K562 (cell line): ENCODE measurements at regions not wholly inside any gene's neighbourhood (a gene's known extent, or its start where the extent isn't known, plus 50 kb on each side); places are given as distances from the start of the nearest gene placed in this dataset.

Experiments
- ATAC-seq: fragments of 200-7000 bp; cut with Tn5 transposase; 3 replicates; pipeline ENCODE4 v1.9.1; 2020; ENCODE audit warnings: moderate library complexity
- BruUV-seq: library from RNA; stranded (reverse); fragments of 400-500 nt; replicated peaks from 2 replicates; lab custom pipeline; 2021; lab: Mats Ljungman, UMichigan
- CTCF ChIA-PET: fragments of 300-600 bp; formaldehyde crosslinking; extraction: SDS; loops from one replicate; lab custom pipeline; 2021; ENCODE audit warnings: low intra/inter-chr PET ratio; lab: Yijun Ruan, JAX
- POLR2A ChIA-PET: fragments of 300-600, 350-650 bp; sonication (Branson Sonifier 250); formaldehyde crosslinking; extraction: SDS; loops from one replicate; lab custom pipeline; 2021; ENCODE audit warnings: antibody characterized with exemption, inconsistent platforms; lab: Yijun Ruan, JAX
- DNase-seq, 4 experiments: peaks; one replicate each; pipeline versions ENCODE4 v3.0.0 to v3.0.0-alpha.2; 2011 to 2018; ENCODE audit warnings: low spot score in 3 of 4, mixed read lengths in 3 of 4; ENCODE audit errors: extremely low read depth in 1 of 4
- FAIRE-seq: peaks from 2 replicates; lab custom pipeline; 2011; peaks lifted over from hg19 to GRCh38; lab: Jason Lieb, UNC
- H2AFZ ChIP-seq: 2 replicates; pipeline ENCODE4 v1.6.0; 2011; ENCODE audit warnings: low read depth, low read length, control low read depth, inconsistent platforms
- H3K27ac ChIP-seq: fragments of 200-600 bp; 3 replicates; pipeline ENCODE4 v1.8.0; 2011; ENCODE audit warnings: low read depth, mild to moderate bottlenecking, control low read depth, inconsistent platforms, low read length, moderate library complexity, mixed read lengths; ENCODE audit errors: extremely low read depth
- H3K27me3 ChIP-seq, 2 experiments: fragments of 300-600 bp in 1 of 2; 2 replicates in 1 of 2; 3 replicates in 1 of 2; pipeline versions ENCODE4 v1.6.0 to v1.8.0; 2011; ENCODE audit warnings: inconsistent platforms in 2 of 2, low read length in 2 of 2, mild to moderate bottlenecking in 1 of 2, mixed read lengths in 1 of 2, moderate library complexity in 1 of 2; ENCODE audit not compliant: control insufficient read depth in 2 of 2, insufficient read depth in 2 of 2
- H3K36me3 ChIP-seq: fragments of 300-600 bp; 3 replicates; pipeline ENCODE4 v1.8.0; 2011; ENCODE audit warnings: mild to moderate bottlenecking, low read length, inconsistent platforms; ENCODE audit not compliant: control insufficient read depth, insufficient read depth
- H3K4me1 ChIP-seq, 2 experiments: fragments of 200-600 bp in 1 of 2; replicated peaks in 1 of 2; 2 replicates in 1 of 2; 3 replicates in 1 of 2; pipeline versions ENCODE4 v1.5.1 to v1.8.0; 2011; ENCODE audit warnings: inconsistent platforms in 2 of 2, low read length in 2 of 2, mild to moderate bottlenecking in 1 of 2, mixed read lengths in 1 of 2, moderate library complexity in 1 of 2; ENCODE audit not compliant: control insufficient read depth in 2 of 2, insufficient read depth in 2 of 2
- H3K4me2 ChIP-seq: 2 replicates; pipeline ENCODE4 v1.6.1; 2011; ENCODE audit warnings: low read length, control low read depth, inconsistent platforms, mixed read lengths; ENCODE audit not compliant: insufficient read depth
- H3K4me3 ChIP-seq: fragments of 200-600 bp; sonication (generic), shearing (Covaris generic); 2 replicates; pipeline ENCODE4 v1.5.1; 2016; ENCODE audit warnings: control low read depth, inconsistent platforms
- H3K79me2 ChIP-seq: fragments of 200-600 bp; 3 replicates; pipeline ENCODE4 v1.8.0; 2011; ENCODE audit warnings: low read length, inconsistent platforms; ENCODE audit not compliant: control insufficient read depth, insufficient read depth
- H3K9ac ChIP-seq, 2 experiments: 2 replicates each; pipeline versions ENCODE4 v1.6.0 to v1.6.1; 2011; ENCODE audit warnings: low read depth in 2 of 2, low read length in 2 of 2, control low read depth in 1 of 2, inconsistent platforms in 1 of 2, mild to moderate bottlenecking in 1 of 2, mixed read lengths in 1 of 2; ENCODE audit not compliant: insufficient read depth in 1 of 2
- H3K9me1 ChIP-seq: one replicate; pipeline ENCODE4 v1.6.0; 2011; ENCODE audit warnings: inconsistent platforms, mild to moderate bottlenecking, low read length, moderate library complexity; ENCODE audit not compliant: control insufficient read depth, insufficient read depth
- H3K9me3 ChIP-seq: replicated peaks from 2 replicates; pipeline ENCODE4 v1.5.1; 2011; ENCODE audit warnings: low read depth, low read length, inconsistent platforms; ENCODE audit not compliant: control insufficient read depth, insufficient read depth
- H4K20me1 ChIP-seq: replicated peaks from 2 replicates; pipeline ENCODE4 v1.6.1; 2011; ENCODE audit warnings: low read length, inconsistent platforms, mixed read lengths; ENCODE audit not compliant: control insufficient read depth, insufficient read depth
- BRF1 ChIP-seq: IDR thresholded peaks from 3 replicates; pipeline ENCODE4 v1.6.1; 2011; ENCODE audit warnings: borderline replicate concordance, mild to moderate bottlenecking; ENCODE audit not compliant: insufficient read length; ENCODE audit errors: extremely low read depth
- CREB1 ChIP-seq, 2 experiments: sonication (generic) in 1 of 2; formaldehyde crosslinking in 1 of 2; IDR thresholded peaks; 2 replicates each; pipeline versions ENCODE4 v1.6.1 to v1.8.0; 2012 to 2022; ENCODE audit warnings: inconsistent platforms in 1 of 2, mild to moderate bottlenecking in 1 of 2, missing genetic modification reagents in 1 of 2, moderate library complexity in 1 of 2
- DACH1 ChIP-seq: fragments of 450-650 bp; IDR thresholded peaks from 2 replicates; pipeline ENCODE4 v1.6.1; 2018; ENCODE audit not compliant: partially characterized antibody
- FOXA3 ChIP-seq, 2 experiments: fragments of 450-650 bp in 1 of 2; sonication (generic) in 1 of 2; formaldehyde crosslinking; IDR thresholded peaks in 1 of 2; conservative IDR thresholded peaks in 1 of 2; 2 replicates each; pipeline versions ENCODE4 v1.4.0 to v1.8.0; 2020 to 2022; ENCODE audit warnings: mild to moderate bottlenecking in 2 of 2, missing genetic modification reagents in 1 of 2
- FOXM1 ChIP-seq, 2 experiments: fragments of 450-650 bp in 1 of 2; sonication (generic) in 1 of 2; formaldehyde crosslinking in 1 of 2; IDR thresholded peaks; 2 replicates each; pipeline versions ENCODE4 v1.6.1 to v1.9.0; 2017 to 2022; ENCODE audit warnings: low read depth in 2 of 2, mild to moderate bottlenecking in 2 of 2, missing genetic modification reagents in 1 of 2, moderate library complexity in 1 of 2
- GTF2E2 ChIP-seq: fragments of 200-800 bp; sonication (Bioruptor generic); IDR thresholded peaks from 2 replicates; pipeline ENCODE4 v1.6.1; 2016; ENCODE audit warnings: missing genetic modification characterization, missing compliant biosample characterization
- GTF2F1 ChIP-seq: IDR thresholded peaks from 2 replicates; pipeline ENCODE4 v1.6.1; 2011; ENCODE audit warnings: low read depth, low read length, improper control_type of control experiment
- HDAC6 ChIP-seq: IDR thresholded peaks from 2 replicates; pipeline ENCODE4 v1.6.1; 2012; ENCODE audit warnings: low read depth, mild to moderate bottlenecking, control low read depth, inconsistent platforms, low read length, moderate library complexity
- SAP30 ChIP-seq: fragments of 200-600 bp; sonication (generic); IDR thresholded peaks from 2 replicates; pipeline ENCODE4 v1.6.1; 2012; ENCODE audit warnings: borderline replicate concordance, low read depth, mild to moderate bottlenecking, moderate library complexity, low read length, control low read depth, inconsistent platforms; ENCODE audit not compliant: insufficient read depth, poor library complexity, severe bottlenecking
- SIRT6 ChIP-seq: IDR thresholded peaks from one replicate; pipeline ENCODE4 v1.6.1; 2012; ENCODE audit warnings: low read depth, mild to moderate bottlenecking, control low read depth, inconsistent platforms, low read length, moderate library complexity
- ZNF197 ChIP-seq: fragments of 200-800 bp; sonication (Bioruptor generic); IDR thresholded peaks from 2 replicates; pipeline ENCODE4 v1.6.1; 2016; ENCODE audit warnings: low read depth, missing genetic modification characterization, missing compliant biosample characterization
- WGBS: fragments of 100-300 bp; shearing (Covaris generic); methylation state at CpG from one replicate; pipeline ENCODE4 v1.1.6; 2016; ENCODE audit warnings: low coverage, mixed read lengths; ENCODE audit not compliant: insufficient coverage; ENCODE audit errors: missing lambda C conversion rate; 5-methylcytosine and 5-hydroxymethylcytosine counted together
- in situ Hi-C: fragments of 300-500 bp; cut with MboI; formaldehyde crosslinking; loops from 4 replicates; pipeline ENCODE4 v1.15.0; 2018; ENCODE audit warnings: inconsistent platforms, mixed read lengths
- intact Hi-C: fragments of 100-400 bp; cut with micrococcal nuclease; formaldehyde crosslinking; loops from 2 replicates; pipeline ENCODE4 v1.14.2; 2022
- TF ChIP-seq, protein P1 (sequence below): sonication (generic); formaldehyde crosslinking; IDR thresholded peaks from 2 replicates; pipeline ENCODE4 v1.8.0; 2022; ENCODE audit warnings: missing genetic modification reagents, mild to moderate bottlenecking, borderline replicate concordance
- TF ChIP-seq, protein P2 (sequence below): fragments of 450-650 bp; formaldehyde crosslinking; conservative IDR thresholded peaks from 2 replicates; pipeline ENCODE4 v1.4.0; 2022; ENCODE audit warnings: mild to moderate bottlenecking, missing genetic modification characterization
- TF ChIP-seq, protein P3 (sequence below): fragments of 250-450 bp; sonication (Bioruptor Pico); IDR thresholded peaks from 2 replicates; pipeline ENCODE4 v1.5.0; 2020; ENCODE audit warnings: mild to moderate bottlenecking

DNA sequence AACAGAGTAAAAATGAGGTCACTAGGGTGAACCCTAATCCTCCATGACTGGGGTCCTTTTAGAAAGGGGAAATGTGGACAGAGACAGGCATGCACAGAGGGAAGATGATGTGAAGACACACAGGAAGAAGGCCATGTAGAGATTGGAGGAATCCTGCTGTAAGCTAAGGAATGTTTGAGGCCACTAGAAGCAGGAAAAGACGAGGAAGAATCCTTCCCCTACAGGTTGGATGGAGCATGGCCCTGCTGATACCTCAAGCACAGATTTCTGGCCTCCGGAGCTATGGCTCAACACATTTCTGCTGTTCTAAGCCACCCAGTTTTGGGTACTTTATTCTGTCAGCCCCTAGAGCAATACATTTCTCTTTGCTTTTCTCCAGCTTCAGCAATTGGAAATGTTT, 486.9 kb downstream of the MIAT start:
- BruUV-seq: no TSS peak
- FAIRE-seq (no peak), ATAC-seq (no peak)

More for the DNA sequence above, 486.9 kb downstream of the MIAT start:
- POLR2A ChIA-PET: no interaction called here
- H3K4me3 ChIP-seq: no peak overlapping the region
- CTCF ChIA-PET: no interaction called here
- no peaks in the 10 kb centered on the region for H3K9me3 ChIP-seq
- H3K9ac ChIP-seq: no peak overlapping the region
- H2AFZ ChIP-seq: no peak overlapping the region
- peaks cover 0 to 7% of the 10 kb centered on the region in 2 experiments; a peak in 1 of 5 replicates for H3K27me3 ChIP-seq
- intact Hi-C loops (no loop called here), in situ Hi-C loops (no loop called here)
- no peak overlapping the region for H3K27ac ChIP-seq
- no peaks in the 10 kb centered on the region for H4K20me1 ChIP-seq
- H3K9me1 ChIP-seq: no peaks in the 10 kb centered on the region
- DNase-seq: no peak
- H3K36me3 ChIP-seq: no peaks in the 10 kb centered on the region
- TF ChIP-seq, protein P1, sequence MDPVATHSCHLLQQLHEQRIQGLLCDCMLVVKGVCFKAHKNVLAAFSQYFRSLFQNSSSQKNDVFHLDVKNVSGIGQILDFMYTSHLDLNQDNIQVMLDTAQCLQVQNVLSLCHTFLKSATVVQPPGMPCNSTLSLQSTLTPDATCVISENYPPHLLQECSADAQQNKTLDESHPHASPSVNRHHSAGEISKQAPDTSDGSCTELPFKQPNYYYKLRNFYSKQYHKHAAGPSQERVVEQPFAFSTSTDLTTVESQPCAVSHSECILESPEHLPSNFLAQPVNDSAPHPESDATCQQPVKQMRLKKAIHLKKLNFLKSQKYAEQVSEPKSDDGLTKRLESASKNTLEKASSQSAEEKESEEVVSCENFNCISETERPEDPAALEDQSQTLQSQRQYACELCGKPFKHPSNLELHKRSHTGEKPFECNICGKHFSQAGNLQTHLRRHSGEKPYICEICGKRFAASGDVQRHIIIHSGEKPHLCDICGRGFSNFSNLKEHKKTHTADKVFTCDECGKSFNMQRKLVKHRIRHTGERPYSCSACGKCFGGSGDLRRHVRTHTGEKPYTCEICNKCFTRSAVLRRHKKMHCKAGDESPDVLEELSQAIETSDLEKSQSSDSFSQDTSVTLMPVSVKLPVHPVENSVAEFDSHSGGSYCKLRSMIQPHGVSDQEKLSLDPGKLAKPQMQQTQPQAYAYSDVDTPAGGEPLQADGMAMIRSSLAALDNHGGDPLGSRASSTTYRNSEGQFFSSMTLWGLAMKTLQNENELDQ (CRISPR knock-in tag): no peak
- TF ChIP-seq SAP30 (no peak), GTF2F1 (no peak), DACH1 (no peak), BRF1 (no peak), CREB1 (IDR thresholded peaks at IDR 0.05) (no peak), CREB1 (CRISPR knock-in tag; IDR thresholded peaks at IDR 0.05) (no peak), SIRT6 (no peak), GTF2E2 (tag) (no peak), FOXM1 (IDR thresholded peaks at IDR 0.05; ENCODE audit: low read depth) (no peak), FOXM1 (CRISPR knock-in tag; IDR thresholded peaks at IDR 0.05; ENCODE audit: low read depth) (no peak), HDAC6 (no peak), FOXA3 (CRISPR knock-in tag; conservative IDR thresholded peaks at IDR 0.05 in 1 of 2, IDR thresholded peaks at IDR 0.05 in 1 of 2) (no peak), ZNF197 (CRISPR knock-in tag) (no peak)
- TF ChIP-seq, protein P2, sequence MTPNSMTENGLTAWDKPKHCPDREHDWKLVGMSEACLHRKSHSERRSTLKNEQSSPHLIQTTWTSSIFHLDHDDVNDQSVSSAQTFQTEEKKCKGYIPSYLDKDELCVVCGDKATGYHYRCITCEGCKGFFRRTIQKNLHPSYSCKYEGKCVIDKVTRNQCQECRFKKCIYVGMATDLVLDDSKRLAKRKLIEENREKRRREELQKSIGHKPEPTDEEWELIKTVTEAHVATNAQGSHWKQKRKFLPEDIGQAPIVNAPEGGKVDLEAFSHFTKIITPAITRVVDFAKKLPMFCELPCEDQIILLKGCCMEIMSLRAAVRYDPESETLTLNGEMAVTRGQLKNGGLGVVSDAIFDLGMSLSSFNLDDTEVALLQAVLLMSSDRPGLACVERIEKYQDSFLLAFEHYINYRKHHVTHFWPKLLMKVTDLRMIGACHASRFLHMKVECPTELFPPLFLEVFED (CRISPR knock-in tag): no peak
- TF ChIP-seq, protein P3, sequence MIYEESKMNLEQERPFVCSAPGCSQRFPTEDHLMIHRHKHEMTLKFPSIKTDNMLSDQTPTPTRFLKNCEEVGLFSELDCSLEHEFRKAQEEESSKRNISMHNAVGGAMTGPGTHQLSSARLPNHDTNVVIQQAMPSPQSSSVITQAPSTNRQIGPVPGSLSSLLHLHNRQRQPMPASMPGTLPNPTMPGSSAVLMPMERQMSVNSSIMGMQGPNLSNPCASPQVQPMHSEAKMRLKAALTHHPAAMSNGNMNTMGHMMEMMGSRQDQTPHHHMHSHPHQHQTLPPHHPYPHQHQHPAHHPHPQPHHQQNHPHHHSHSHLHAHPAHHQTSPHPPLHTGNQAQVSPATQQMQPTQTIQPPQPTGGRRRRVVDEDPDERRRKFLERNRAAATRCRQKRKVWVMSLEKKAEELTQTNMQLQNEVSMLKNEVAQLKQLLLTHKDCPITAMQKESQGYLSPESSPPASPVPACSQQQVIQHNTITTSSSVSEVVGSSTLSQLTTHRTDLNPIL (CRISPR knock-in tag): no peak
- WGBS: 0% methylated on average over 2 of the region's 2 CpGs
- H3K4me1 ChIP-seq: no peaks in the 10 kb centered on the region; a peak in 1 of 5 replicates
- no peak overlapping the region for H3K4me2 ChIP-seq
- no peaks in the 10 kb centered on the region for H3K79me2 ChIP-seq
